DMS153 treated with DMSO at 0.1 percent for 48 hours (cell line): ENCODE measurements at regions not wholly inside any gene's neighbourhood (a gene's known extent, or its start where the extent isn't known, plus 50 kb on each side); places are given as distances from the start of the nearest gene placed in this dataset.
"Not testable (repeated sequence)": the region's sequence is repeated elsewhere in the genome, so short reads cannot be mapped to it uniquely, and the experiment has no call there.

Source experiments
- DNase-seq: peaks from one replicate; lab custom pipeline; 2025; ENCODE audit not compliant: unreplicated experiment; lab: John Stamatoyannopoulos, UW

DNA sequence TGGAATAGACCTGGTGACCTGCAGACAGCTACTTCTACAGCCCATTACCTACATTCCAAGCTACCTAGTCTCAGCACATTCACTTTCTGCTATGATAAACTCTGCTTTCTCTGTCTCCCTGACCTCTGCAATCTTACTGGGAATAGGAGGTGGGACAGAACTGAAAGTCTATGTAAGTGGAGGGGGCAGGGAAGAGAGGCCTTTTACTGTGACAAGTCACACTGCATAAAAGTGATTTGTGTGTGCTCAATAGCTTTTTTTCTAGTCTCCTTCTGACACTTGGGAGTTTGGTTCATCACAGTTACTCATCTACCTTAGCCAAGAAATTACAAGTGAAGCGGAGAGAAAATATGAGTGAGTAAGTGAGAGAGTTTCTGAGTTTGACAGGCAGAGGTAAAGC, 322.4 kb downstream of the OLFM4 start:
- DNase-seq = no peak

DNA sequence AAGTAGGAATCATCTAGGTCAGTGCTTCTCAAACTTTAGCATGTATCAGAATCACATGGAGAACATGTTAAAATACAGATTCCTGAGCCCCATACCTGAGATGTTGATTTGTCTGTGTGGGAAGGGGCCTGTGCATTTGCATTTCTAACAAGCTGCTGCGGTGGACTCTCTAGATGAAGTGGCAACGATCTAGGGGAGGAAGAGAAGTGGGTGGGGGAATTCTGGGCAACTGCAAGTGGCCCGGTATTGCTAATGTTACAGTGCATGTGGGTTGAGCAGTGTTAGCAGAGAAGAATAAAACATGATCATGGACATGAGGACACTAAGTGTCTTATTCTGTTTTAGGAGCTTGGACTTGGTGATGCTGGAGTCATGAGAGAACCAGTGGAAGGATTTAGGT, 329.0 kb downstream of the OLFM4 start:
- no peak for DNase-seq

DNA sequence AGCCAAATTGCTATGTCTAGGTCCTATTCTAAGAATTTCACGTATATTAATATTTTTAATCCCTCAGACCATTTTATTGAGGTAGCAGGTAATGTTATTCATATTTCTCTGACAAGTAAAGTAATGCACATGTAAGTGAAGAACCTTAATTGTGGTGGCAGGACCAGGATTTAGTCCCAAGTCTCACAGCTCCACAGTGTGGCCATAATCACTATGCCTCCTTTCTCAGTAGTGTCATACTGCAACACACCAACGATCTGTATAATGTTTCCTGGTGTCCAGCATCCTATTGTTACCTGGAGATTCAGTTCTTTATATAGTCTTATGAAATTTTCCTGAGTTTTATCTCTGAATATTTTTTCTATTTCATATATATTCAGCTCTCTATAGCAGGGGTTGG, 340.3 kb downstream of the OLFM4 start:
- DNase-seq = no peak

DNA sequence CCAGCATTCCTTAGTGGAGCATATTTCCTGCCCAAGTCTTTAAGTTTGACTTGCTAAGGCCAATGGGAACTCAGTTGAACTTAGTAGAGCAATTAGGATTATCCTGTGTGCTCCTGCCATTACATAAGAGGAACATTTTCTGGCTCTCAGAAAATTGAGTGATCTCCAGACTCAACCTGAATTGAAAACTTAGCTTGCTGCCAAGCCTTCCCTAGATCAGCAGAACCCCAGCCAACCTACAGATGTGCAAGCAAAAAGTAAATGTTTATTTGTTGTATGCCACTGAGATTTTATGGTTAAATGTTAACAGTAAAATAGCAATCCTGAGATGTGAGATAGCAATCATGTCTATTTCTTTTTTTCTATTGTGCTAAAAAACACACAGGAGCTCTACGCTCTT, 350.9 kb downstream of the OLFM4 start:
- no peak for DNase-seq

DNA sequence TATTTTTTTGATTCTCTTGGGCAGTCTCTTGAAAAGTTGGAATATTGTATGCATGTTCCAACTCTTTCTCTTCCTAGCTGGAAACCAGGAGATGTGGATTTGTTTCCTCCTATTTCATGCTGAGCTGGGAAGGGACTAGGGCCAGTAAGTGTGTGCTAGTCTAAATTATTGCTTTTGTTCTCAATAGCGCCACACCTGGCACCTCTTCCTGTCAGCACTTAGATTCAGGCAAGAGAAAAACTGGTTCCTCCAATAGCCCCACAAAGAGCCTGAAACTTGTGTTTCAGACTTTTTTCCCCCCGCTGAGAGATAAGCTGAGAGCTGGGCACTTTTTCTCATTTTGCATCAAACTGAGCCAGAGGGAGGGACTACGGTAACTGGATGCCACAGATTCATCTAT, 353.4 kb downstream of the OLFM4 start:
- no peak for DNase-seq

DNA sequence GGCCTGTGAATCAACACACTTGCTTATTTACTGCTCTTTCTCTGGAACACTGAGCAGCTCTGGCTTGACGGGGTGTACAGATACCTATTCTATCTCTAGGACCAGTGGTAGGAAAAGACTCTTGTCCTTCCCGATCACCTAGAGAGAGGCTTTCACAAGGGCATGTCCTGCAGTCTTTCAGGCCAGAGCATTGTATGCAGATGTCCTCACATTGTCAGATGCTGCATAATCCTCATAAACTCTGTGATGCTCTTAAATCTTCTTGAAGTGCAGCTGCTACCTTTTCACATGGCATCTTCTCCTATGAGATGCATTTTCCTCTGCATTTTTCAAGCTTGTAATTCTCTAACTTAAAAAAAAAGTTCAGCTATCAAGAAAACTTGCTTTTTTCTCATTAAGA, 369.4 kb downstream of the OLFM4 start:
- no peak for DNase-seq

DNA sequence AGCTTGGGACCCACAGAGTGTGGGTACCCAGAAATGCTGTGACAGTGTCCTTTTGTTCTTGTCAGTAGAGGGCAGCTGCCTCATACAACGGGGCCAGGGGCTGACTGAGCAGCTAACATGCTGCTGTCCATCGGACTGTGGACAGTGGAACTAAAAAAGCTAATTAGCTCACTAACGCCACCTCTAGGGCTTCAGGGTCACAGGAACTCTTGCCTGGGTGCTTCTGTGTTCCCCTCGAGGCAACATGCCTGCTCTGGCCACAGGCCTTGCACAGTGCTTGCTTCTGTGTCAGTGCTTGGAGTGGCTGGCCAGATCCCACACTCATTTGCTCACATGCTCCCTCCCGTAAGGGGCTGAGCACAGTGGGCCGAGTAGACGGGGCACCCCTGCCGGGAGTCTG, 377.0 kb downstream of the OLFM4 start:
- no peak for DNase-seq

DNA sequence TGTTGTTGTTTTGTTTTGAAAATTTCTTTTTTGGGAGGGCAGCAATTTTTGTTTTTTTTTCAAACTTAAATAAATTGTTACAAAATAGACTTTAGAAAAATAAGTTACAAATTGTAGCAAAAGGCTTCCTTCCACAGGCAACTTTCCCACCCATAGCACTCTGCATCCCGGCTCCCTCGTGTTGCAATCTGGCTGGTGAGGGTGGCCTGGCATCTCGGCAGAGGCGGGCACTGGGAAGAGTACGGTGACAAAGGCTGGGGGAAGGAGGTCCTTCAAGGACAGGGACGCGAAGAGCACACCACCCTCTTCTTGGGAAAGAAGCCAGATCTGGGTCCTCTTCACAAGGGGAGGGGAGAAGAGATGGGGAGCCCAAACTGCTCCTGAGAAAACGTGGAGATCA, 379.7 kb downstream of the OLFM4 start:
- DNase-seq = no peak

DNA sequence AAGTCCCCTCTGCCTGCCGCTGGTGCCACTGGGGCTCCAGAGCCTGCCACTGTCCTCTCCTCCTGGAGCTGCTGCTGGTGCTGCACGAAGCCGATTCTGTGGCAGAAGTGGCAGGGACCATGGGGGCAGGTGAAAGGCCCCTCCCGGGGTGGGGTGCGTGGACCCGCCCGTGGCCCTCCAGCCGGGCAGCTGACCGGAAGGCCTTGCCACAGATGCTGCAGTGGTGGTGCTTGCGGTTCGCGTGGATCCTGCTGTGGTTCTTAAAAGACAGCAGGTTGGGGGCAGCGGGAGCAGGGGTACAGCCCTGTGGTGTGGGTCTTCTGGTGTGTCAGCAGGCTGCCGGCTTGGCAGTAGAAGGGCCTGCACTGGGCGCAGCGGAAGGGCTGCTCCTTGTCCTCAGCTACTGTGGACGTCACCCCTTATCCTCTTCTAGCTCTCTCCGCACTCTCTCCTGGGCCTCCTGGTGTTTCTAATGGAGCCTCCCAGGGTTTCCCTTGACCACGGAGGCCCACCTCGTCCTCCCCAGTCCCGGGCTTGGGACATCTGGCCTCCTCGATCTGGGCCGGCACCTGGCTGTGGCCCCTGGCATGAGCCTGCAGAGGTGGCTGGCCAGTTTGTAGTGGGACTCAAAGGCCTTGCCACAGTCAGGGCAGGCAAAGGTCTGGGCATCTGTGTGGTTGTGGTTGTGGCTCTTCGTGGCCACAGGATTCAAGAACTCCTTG, 380.4 kb downstream of the OLFM4 start:
- no peak for DNase-seq

DNA sequence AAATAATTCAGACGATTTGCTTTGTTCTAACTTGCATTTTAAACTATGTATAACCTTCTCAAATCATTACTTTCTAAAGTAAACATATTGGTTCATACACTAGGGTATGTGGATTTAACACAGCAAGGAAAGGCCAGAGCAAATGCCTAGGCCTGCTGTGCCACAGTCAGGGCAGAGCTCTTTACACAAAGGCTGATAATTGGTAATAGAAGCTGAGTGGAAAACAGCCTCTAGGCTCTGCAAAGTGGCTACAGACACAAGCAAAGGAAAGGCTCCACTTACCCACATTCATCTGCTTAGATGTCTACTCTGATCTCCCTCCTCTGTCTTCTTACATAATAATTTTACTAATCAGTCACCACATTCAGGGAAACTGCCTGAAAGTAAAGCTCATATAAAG, 382.9 kb downstream of the OLFM4 start:
- DNase-seq = no peak

DNA sequence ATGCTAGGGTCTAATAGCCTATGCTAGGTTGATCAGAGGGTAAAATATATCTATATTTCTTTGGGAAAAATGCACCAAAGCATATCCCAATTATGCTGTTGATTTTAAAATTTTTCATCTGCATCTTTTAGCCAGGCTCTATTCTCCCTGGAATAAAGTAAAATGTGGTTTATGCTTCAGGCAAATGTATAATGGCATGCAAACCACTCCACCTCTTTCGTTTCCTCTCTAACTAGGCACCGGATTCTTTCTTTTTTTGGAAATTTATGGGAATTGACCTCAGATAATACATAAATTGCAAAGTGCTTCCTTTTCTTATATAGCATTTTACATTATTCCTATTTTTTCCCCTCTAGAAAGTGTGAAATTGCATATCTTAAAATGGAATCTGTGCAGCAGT, 386.5 kb downstream of the OLFM4 start:
- DNase-seq = no peak

DNA sequence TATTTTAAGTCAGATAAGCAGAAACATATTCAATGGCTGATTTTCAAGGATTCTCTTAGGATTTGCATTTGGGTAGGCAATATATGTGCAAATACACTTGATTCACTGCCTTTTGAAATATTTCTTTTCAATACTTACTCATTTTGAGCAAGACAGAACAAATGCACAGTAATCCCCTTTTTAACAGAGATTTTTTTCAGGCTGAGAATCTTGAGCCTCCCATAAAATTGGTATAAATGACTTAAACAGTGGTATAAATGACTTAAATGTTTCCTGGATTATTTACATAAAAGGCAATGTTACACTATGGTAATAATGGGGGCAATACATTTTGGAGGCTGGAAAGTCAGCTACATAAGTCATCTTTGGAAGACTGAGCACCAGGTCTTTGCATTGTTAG, 389.0 kb downstream of the OLFM4 start:
- DNase-seq = no peak

DNA sequence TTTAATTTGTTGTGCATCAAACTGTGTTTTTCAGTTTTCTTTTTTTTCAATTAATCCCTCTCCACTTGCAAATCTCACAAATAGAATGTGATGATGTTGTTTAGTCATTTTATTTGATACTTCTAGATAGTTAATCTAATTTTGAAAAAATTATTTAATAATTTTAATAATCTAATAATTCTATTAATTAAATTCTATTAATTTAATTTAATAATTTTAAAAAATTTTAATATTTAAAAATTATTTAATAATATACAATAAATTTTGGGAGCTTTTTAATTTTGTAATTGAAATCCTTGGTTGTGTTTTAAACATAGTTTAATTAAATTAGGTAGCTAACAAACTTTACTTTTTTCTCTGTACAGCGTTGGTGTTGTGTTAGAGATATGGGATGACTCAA, 393.8 kb downstream of the OLFM4 start:
- no peak for DNase-seq

DNA sequence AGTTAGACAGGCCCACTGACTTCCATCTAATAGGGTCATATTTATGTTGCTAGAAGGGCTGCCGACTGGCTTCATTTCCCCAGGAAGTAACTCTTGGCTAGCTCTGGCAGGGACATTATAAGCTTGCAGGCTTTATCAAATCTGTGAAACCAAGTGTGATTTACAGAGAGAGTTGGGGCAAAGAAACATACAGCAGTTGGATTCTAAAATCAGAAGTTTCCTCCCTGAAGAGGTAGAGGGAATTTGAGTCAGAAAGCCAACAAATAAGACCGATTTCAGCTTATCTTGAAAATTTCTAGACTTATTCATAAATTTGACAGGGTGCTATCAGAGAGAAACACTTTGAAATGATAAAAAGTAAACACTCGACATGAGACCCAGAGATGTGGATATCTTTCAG, 407.8 kb downstream of the OLFM4 start:
- no peak for DNase-seq

DNA sequence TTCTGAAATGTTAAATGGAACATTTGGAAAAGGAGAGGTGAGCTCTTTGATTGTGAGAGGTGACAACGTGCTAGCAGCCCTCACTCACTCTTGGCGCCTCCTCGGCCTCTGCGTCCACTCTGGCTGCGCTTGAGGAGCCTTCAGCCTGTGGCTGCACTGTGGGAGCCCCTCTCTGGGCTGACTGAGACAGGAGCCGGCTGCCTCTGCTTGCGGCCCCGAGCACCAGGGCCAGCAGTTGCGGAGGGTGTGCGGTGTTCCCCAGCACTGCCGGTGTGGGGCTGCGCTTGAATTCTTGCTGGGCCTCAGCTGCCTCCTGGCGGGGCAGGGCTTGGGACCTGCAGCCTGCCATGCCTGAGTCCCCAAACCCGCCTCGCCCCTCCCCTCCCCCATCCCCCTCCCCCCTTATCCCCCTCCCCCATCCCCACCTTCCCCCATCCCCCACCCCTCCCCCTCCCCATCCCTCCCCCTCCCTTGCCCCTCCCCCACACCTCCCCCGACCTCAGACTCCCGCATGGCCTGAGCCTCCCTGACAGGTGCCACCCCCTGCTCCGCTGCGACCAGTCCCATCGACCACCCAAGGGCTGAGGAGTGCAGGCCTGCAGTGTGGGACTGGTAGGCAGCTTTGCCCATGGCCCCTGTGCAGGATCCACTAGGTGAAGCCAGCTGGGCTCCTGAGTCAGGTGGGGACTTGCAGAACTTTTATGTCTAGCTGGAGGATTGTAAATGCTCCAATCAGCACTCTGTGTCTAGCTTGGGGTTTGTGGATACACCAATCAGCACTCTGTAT, 411.0 kb downstream of the OLFM4 start:
- DNase-seq = no peak

DNA sequence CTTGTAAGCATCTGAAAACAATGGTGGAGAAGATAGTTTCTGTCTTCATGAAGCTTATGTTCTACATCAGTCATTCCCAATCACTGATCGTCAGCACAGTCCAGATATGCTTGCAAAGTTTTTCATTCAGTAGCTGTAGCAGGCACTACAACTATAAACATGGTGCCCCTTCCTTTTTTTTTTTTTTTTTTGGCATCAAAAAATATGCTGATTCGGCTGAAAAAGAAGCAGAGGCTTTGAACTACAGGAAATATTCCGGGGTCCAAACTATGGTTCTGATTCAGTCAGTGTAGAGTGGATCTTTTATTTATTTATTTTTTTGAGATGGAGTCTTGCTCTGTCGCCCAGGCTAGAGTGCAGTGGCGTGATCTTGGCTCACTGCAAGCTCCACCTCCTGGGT, 414.4 kb downstream of the OLFM4 start:
- no peak for DNase-seq

DNA sequence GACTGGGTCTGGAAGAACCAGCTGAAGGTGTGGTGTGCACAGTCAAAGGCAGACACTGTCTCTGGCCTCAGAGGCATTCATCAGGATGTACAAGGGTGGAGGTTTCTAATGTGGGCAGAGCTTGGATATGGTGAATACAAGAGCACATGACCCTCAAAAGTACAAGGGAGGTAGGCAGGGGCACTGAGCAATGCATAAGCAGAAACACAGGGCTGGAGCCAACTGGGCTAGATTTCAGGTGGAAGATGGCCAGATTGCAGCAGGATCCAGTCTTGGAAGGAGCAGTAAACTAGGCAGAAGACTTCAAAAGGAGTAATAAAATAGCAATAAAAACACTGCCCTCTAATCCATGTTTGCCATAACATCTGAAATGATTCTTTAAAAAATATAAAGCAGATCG, 417.1 kb downstream of the OLFM4 start:
- DNase-seq = no peak

DNA sequence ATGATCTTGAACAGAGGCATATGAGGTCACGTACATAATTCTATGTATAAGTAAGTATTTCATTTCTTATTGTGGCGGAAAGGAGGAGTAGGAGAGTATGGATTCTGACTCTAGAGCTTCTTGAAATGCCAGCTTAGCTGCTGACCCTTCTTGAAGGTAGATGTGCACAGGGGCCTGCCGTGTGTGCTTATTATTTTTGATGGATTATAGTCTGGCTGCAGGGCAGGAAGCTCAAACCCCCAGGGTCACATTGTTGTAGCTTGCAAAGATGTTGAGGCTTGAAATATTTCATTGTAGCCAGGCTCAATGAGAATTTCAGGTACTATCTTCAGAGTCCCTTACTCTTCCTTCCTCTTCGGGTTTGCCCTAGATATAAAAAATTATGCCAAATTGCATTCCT, 418.8 kb downstream of the OLFM4 start:
- DNase-seq = no peak

DNA sequence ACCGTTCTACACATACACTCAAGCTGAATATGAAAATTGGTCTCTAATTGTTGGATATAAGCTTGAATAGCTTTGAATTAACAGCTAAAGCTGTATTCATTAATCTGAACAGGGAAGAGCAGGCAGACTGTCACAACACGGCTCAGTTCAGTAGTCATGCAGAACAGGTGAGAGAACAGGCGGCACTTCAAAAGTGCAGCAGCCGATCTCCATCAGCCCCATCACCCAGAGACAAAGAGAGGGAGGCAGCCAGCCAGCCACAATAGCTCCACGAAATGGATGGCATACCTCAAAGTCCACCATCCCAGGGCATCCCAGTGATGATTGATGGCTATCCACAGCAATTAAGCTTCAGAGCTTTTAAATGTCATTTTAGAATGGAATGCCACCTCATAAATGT, 419.2 kb downstream of the OLFM4 start:
- no peak for DNase-seq

DNA sequence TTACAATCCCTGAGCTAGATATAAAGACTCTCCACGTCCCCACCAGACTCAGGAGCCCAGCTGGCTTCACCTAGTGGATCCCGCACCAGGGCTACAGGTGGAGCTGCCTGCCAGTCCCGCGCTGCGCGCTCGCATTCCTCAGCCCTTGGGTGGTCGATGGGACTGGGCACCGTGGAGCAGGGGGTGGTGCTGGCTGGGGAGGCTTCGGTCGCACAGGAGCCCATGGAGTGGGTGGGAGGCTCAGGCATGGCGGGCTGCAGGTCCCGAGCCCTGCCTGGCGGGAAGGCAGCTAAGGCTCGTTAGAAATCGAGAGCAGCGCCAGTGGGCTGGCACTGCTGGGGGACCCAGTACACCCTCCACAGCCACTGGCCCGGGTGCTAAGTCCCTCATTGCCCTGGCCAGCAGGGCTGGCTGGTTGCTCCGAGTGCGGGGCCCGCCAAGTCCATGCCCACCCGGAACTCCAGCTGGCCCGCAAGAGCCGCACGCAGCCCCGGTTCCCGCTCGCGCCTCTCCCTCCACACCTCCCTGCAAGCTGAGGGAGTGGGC, 423.7 kb downstream of the OLFM4 start:
- not testable (repeated sequence) for DNase-seq

DNA sequence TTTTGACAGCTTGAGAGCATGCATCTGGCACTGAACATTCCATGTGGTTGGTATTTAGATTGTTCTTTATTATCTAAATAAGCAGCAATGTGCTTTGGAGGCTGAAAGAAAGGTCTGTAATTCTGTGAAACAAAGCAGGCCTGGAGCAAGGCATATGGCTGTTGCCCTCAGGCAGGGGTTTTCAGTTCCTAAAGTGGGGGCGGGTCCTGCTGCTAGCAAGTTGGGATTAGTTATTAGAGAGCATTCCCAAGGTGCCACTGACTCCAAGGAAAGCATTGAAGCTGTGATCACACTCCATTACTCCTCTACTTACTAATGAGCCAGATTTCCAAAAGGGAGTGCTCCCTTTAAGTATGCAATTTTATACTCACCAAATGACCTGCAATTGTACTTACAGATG, 432.2 kb downstream of the OLFM4 start:
- no peak for DNase-seq

DNA sequence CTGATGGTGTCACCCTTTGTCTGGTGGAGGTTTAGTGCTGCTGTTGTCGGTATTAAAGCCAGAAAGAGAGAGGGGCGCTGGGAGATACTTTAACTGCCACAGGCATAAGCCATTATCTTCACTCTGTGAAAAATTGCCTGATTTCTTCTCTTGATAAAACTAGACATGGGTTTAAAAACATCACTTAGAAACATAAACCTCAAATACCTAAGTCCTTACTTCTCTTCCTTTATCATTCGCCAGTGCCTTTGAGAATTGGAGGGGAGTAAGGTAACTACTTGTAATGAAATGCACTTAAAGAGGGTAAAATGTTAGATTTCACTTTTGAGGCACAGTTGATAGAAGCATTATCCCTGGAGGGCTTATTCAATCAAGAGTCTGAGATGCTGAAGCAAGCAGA, 434.5 kb downstream of the OLFM4 start:
- no peak for DNase-seq

DNA sequence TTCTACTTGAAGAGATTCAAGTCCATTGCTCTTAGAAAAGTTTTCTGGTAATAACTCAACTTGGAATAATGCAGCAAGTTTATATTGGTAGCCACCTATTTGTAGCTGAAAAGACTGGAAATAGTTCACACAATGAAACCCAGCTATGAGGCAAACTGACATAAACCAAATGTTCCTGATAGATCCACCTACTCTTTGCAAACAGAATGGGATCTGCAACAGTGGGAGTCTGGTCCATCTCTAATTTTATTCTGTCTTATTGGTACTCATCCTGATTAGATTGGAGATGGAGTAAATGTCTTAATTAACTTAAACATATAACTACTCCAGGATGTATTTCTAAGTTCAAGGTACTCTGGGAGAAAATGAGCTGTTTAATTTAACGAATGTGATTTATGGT, 438.0 kb downstream of the OLFM4 start:
- no peak for DNase-seq
